ENCODE measurements at regions not wholly inside any gene's neighbourhood (a gene's known extent, or its start where the extent isn't known, plus 50 kb on each side); places are given as distances from the start of the nearest gene placed in this dataset.

DNA sequence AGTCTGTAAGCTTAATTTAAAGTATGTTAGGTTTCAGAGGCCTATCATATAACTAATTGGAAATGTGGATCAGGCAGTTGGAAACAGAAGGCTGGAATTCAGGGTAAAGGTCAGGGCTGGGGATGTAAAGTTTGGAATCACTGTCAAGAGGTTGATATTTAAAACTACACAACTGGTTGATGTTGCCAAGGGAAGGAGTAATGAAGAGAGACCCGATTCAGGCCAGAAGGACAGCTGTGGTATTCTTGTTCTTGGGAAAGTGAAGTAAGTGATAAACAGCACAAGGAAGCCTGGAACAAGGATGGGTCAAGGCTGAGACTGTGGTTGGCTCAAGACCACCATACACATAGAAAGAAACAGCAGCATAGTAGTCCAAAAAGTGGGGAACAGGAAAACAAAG is 654.2 kb downstream of the NTRK3 start:
- POLR2A ChIA-PET, result no interaction called here
- Histone ChIP-seq H3K36me3 (replicated peaks in 1 of 2; ENCODE audit: control insufficient read depth in 1 of 2, insufficient read depth in 2 of 2, low read length in 2 of 2) (no peaks in the 10 kb centered on the region), H3K9ac (ENCODE audit: insufficient read depth, low read depth, low read length) (no peak overlapping the region), H2AFZ (ENCODE audit: low read length) (no peak overlapping the region), H3K4me1 (ENCODE audit: insufficient read depth, low read length) (no peaks in the 10 kb centered on the region), H3K4me2 (ENCODE audit: low read depth, low read length) (no peak overlapping the region), H4K20me1 (ENCODE audit: insufficient read depth, low read length) (no peaks in the 10 kb centered on the region), H3K9me3 (ENCODE audit: low read length) (peaks cover 33% of the 10 kb centered on the region), H3K79me2 (ENCODE audit: insufficient read depth, low read length) (no peaks in the 10 kb centered on the region), H3K27ac (ENCODE audit: extremely low read length, insufficient read depth, low read length) (no peak overlapping the region), H3K4me3 (replicated peaks in 1 of 3; ENCODE audit: insufficient read depth in 1 of 3, low read depth in 2 of 3, low read length in 3 of 3) (no peak overlapping the region), H3K27me3 (ENCODE audit: control insufficient read depth in 1 of 2, insufficient read depth in 2 of 2, low read length in 2 of 2) (no peaks in the 10 kb centered on the region)
- intact Hi-C loops (cut with micrococcal nuclease; ENCODE audit: unreplicated experiment) (no loop called here), in situ Hi-C loops (cut with HindIII; ENCODE audit: extremely low pct_ligation_motif_present, low pct_unique_long_range_greater_than_20kb) (no loop called here)
- no TSS peak for BruUV-seq (replicated peaks)
- WGBS (ENCODE audit: low lambda C conversion rate), result 0% methylated on average over 1 of the region's 1 CpG
- CTCF ChIA-PET (ENCODE audit: low intra/inter-chr PET ratio, low total read pairs), result no interaction called here
- ATAC-seq (no peak), DNase-seq (ENCODE audit: low spot score) (no peak), FAIRE-seq (no peak)
- TF ChIP-seq, protein P1, sequence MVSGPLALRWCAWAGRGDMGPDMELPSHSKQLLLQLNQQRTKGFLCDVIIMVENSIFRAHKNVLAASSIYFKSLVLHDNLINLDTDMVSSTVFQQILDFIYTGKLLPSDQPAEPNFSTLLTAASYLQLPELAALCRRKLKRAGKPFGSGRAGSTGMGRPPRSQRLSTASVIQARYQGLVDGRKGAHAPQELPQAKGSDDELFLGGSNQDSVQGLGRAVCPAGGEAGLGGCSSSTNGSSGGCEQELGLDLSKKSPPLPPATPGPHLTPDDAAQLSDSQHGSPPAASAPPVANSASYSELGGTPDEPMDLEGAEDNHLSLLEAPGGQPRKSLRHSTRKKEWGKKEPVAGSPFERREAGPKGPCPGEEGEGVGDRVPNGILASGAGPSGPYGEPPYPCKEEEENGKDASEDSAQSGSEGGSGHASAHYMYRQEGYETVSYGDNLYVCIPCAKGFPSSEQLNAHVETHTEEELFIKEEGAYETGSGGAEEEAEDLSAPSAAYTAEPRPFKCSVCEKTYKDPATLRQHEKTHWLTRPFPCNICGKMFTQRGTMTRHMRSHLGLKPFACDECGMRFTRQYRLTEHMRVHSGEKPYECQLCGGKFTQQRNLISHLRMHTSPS (CRISPR knock-in tag; IDR thresholded peaks at IDR 0.05; ENCODE audit: low read depth), result no peak
- TF ChIP-seq SNAPC2 (CRISPR knock-in tag; IDR thresholded peaks at IDR 0.05) (no peak), ZC3H4 (CRISPR knock-in tag; IDR thresholded peaks at IDR 0.05; ENCODE audit: borderline replicate concordance) (no peak), CBX2 (IDR thresholded peaks at IDR 0.05; ENCODE audit: low read depth, low read length) (no peak), CBX2 (CRISPR knock-in tag; IDR thresholded peaks at IDR 0.05; ENCODE audit: low read depth) (no peak), ZNF232 (CRISPR knock-in tag; IDR thresholded peaks at IDR 0.05; ENCODE audit: borderline replicate concordance) (no peak), CHD4 (IDR thresholded peaks at IDR 0.05; ENCODE audit: borderline replicate concordance, low read length) (no peak), ZFX (CRISPR knock-in tag; IDR thresholded peaks at IDR 0.05; ENCODE audit: low read depth) (no peak), ZNF530 (CRISPR knock-in tag; IDR thresholded peaks at IDR 0.05; ENCODE audit: low read depth) (no peak), ZMYM4 (CRISPR knock-in tag; IDR thresholded peaks at IDR 0.05) (no peak), JUN (CRISPR knock-in tag; IDR thresholded peaks at IDR 0.05) (no peak), SAP130 (CRISPR knock-in tag; IDR thresholded peaks at IDR 0.05; ENCODE audit: low read depth) (no peak), ARNTL (CRISPR knock-in tag; IDR thresholded peaks at IDR 0.05) (no peak), ELF3 (CRISPR knock-in tag; IDR thresholded peaks at IDR 0.05) (no peak)
- TF ChIP-seq, protein P2, sequence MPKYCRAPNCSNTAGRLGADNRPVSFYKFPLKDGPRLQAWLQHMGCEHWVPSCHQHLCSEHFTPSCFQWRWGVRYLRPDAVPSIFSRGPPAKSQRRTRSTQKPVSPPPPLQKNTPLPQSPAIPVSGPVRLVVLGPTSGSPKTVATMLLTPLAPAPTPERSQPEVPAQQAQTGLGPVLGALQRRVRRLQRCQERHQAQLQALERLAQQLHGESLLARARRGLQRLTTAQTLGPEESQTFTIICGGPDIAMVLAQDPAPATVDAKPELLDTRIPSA (CRISPR knock-in tag; IDR thresholded peaks at IDR 0.05; ENCODE audit: borderline replicate concordance), result no peak
- TF ChIP-seq, protein P3, sequence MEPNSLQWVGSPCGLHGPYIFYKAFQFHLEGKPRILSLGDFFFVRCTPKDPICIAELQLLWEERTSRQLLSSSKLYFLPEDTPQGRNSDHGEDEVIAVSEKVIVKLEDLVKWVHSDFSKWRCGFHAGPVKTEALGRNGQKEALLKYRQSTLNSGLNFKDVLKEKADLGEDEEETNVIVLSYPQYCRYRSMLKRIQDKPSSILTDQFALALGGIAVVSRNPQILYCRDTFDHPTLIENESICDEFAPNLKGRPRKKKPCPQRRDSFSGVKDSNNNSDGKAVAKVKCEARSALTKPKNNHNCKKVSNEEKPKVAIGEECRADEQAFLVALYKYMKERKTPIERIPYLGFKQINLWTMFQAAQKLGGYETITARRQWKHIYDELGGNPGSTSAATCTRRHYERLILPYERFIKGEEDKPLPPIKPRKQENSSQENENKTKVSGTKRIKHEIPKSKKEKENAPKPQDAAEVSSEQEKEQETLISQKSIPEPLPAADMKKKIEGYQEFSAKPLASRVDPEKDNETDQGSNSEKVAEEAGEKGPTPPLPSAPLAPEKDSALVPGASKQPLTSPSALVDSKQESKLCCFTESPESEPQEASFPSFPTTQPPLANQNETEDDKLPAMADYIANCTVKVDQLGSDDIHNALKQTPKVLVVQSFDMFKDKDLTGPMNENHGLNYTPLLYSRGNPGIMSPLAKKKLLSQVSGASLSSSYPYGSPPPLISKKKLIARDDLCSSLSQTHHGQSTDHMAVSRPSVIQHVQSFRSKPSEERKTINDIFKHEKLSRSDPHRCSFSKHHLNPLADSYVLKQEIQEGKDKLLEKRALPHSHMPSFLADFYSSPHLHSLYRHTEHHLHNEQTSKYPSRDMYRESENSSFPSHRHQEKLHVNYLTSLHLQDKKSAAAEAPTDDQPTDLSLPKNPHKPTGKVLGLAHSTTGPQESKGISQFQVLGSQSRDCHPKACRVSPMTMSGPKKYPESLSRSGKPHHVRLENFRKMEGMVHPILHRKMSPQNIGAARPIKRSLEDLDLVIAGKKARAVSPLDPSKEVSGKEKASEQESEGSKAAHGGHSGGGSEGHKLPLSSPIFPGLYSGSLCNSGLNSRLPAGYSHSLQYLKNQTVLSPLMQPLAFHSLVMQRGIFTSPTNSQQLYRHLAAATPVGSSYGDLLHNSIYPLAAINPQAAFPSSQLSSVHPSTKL (CRISPR knock-in tag; IDR thresholded peaks at IDR 0.05), result no peak
- TF ChIP-seq, protein P4, sequence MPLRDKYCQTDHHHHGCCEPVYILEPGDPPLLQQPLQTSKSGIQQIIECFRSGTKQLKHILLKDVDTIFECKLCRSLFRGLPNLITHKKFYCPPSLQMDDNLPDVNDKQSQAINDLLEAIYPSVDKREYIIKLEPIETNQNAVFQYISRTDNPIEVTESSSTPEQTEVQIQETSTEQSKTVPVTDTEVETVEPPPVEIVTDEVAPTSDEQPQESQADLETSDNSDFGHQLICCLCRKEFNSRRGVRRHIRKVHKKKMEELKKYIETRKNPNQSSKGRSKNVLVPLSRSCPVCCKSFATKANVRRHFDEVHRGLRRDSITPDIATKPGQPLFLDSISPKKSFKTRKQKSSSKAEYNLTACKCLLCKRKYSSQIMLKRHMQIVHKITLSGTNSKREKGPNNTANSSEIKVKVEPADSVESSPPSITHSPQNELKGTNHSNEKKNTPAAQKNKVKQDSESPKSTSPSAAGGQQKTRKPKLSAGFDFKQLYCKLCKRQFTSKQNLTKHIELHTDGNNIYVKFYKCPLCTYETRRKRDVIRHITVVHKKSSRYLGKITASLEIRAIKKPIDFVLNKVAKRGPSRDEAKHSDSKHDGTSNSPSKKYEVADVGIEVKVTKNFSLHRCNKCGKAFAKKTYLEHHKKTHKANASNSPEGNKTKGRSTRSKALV (CRISPR knock-in tag; IDR thresholded peaks at IDR 0.05), result no peak
- TF ChIP-seq, protein P5, sequence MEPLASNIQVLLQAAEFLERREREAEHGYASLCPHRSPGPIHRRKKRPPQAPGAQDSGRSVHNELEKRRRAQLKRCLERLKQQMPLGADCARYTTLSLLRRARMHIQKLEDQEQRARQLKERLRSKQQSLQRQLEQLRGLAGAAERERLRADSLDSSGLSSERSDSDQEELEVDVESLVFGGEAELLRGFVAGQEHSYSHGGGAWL (CRISPR knock-in tag; IDR thresholded peaks at IDR 0.05), result no peak

All from HepG2 (cell line).